Thymus (tissue), 11 donors: ENCODE measurements at regions not wholly inside any gene's neighbourhood (a gene's known extent, or its start where the extent isn't known, plus 50 kb on each side); places are given as distances from the start of the nearest gene placed in this dataset.

Experiments used
- DNase-seq, 9 donors: peaks; one replicate each; pipeline ENCODE4 v3.0.0-alpha.2; 2013; ENCODE audit warnings: low spot score in 9 of 9, low read depth in 6 of 9, missing footprints in 1 of 9
- H3K27ac ChIP-seq, 2 donors: one replicate each; pipeline ENCODE4 v1.5.1; 2013; ENCODE audit warnings: control low read depth in 1 of 2, low read depth in 1 of 2, low read length in 1 of 2, mild to moderate bottlenecking in 1 of 2, moderate library complexity in 1 of 2
- H3K27me3 ChIP-seq, 2 donors: one replicate each; pipeline ENCODE4 v1.5.1; 2013; ENCODE audit warnings: low read length in 1 of 2; ENCODE audit not compliant: control insufficient read depth in 2 of 2, insufficient read depth in 1 of 2
- H3K36me3 ChIP-seq, 2 donors: one replicate each; pipeline ENCODE4 v1.5.1; 2013; ENCODE audit warnings: low read length in 1 of 2, mild to moderate bottlenecking in 1 of 2, moderate library complexity in 1 of 2; ENCODE audit not compliant: control insufficient read depth in 2 of 2, insufficient read depth in 2 of 2
- H3K4me1 ChIP-seq, 2 donors: one replicate each; pipeline ENCODE4 v1.5.1; 2013; ENCODE audit warnings: low read length in 2 of 2; ENCODE audit not compliant: control insufficient read depth in 2 of 2, insufficient read depth in 2 of 2
- H3K4me3 ChIP-seq, 2 donors: one replicate each; pipeline ENCODE4 v1.5.1; 2013; ENCODE audit warnings: low read length in 2 of 2, control low read depth in 1 of 2, mild to moderate bottlenecking in 1 of 2
- H3K9me3 ChIP-seq, 2 donors: one replicate each; pipeline ENCODE4 v1.5.1; 2013; ENCODE audit warnings: low read length in 1 of 2, mild to moderate bottlenecking in 1 of 2; ENCODE audit not compliant: control insufficient read depth in 2 of 2, insufficient read depth in 1 of 2
- WGBS: extraction: QIAGEN DNeasy Blood & Tissue Kit; methylation state at CpG from one replicate; pipeline ENCODE4 v1.1.7; 2013; 5-methylcytosine and 5-hydroxymethylcytosine counted together
- donor health status: healthy.

- H3K4me1 ChIP-seq: no peaks in the 10 kb centered on the region
- no peak overlapping the region for H3K4me3 ChIP-seq
- H3K9me3 ChIP-seq: no peaks in the 10 kb centered on the region
- H3K27ac ChIP-seq: no peak overlapping the region
- no peaks in the 10 kb centered on the region for H3K27me3 ChIP-seq
- no peak for DNase-seq
- H3K36me3 ChIP-seq: no peaks in the 10 kb centered on the region
Observed at GRCh38 chr21:38556390-38556789, 58.1 kb upstream of the ERG start.

DNA sequence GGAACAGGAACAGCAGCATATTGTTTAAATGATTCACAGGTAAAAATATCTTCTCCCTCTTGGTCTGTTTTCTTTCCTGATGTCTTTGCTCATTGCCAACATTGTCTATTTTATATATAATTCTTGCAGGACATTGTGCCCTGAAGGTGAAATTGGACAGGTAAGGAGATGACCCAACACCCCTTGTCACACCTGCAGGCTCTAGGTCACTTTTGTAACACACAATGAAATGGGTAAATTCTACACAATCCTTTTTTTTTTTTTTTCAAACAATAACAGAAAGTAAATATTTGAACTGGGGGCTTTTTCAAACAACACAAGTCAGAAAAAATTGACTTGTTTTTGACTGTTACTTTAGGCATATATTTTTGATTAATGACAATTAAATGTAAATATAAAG lies 62.9 kb upstream of the ERG start:
- Histone ChIP-seq H3K36me3 (no peaks in the 10 kb centered on the region), H3K27ac (no peak overlapping the region), H3K4me1 (no peaks in the 10 kb centered on the region), H3K27me3 (no peaks in the 10 kb centered on the region), H3K9me3 (no peaks in the 10 kb centered on the region), H3K4me3 (no peak overlapping the region)
- no peak for DNase-seq

GRCh38 chr21:38561613-38562581 lies 63.6 kb upstream of the ERG start:
- no peak for DNase-seq
- no peaks in the 10 kb centered on the region for H3K9me3 ChIP-seq
- no peak overlapping the region for H3K4me3 ChIP-seq
- no peaks in the 10 kb centered on the region for H3K27me3 ChIP-seq
- H3K4me1 ChIP-seq: no peaks in the 10 kb centered on the region
- 97% methylated on average over 7 of the region's 7 CpGs for WGBS
- no peaks in the 10 kb centered on the region for H3K36me3 ChIP-seq
- H3K27ac ChIP-seq: no peak overlapping the region

GRCh38 chr21:38567335-38567969 lies 69.2 kb upstream of the ERG start:
- WGBS: 92% methylated on average over 17 of the region's 17 CpGs
- Histone ChIP-seq H3K27ac (no peak overlapping the region), H3K9me3 (no peaks in the 10 kb centered on the region), H3K36me3 (no peaks in the 10 kb centered on the region), H3K27me3 (no peaks in the 10 kb centered on the region), H3K4me3 (no peak overlapping the region), H3K4me1 (no peaks in the 10 kb centered on the region)
- no peak for DNase-seq

DNA sequence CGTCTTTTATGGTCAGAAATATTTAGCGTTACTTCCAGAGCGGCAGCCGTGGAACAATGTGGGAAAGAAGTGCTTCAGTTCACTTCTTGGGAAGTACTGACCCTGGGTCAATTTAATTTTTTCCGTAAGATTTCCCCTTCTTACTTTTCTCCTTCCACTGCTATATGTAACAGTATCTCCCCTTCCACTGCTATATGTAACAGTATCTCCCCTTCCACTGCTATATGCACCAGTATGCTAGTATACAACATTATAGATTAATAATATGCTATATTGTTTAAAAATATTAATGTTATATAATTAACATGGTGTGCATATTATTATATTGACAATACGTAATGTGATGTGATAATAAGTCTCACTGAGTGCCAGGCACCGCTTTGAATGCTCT lies 69.7 kb upstream of the ERG start:
- no peak for DNase-seq
- no peaks in the 10 kb centered on the region for H3K9me3 ChIP-seq
- WGBS: 95% methylated on average over 7 of the region's 7 CpGs
- no peaks in the 10 kb centered on the region for H3K4me1 ChIP-seq
- no peak overlapping the region for H3K27ac ChIP-seq
- H3K4me3 ChIP-seq: no peak overlapping the region
- H3K27me3 ChIP-seq: no peaks in the 10 kb centered on the region
- no peaks in the 10 kb centered on the region for H3K36me3 ChIP-seq

- Histone ChIP-seq H3K27me3 (no peaks in the 10 kb centered on the region), H3K4me1 (no peaks in the 10 kb centered on the region), H3K36me3 (no peaks in the 10 kb centered on the region), H3K4me3 (no peak overlapping the region), H3K27ac (no peak overlapping the region), H3K9me3 (no peaks in the 10 kb centered on the region)
- DNase-seq: no peak
- WGBS: 98% methylated on average over 1 of the region's 1 CpG
Observed at GRCh38 chr21:38569733-38570132, 71.5 kb upstream of the ERG start.

GRCh38 chr21:38570596-38570995 lies 72.3 kb upstream of the ERG start:
- H3K9me3 ChIP-seq: no peaks in the 10 kb centered on the region
- H3K4me1 ChIP-seq: no peaks in the 10 kb centered on the region
- no peak for DNase-seq
- no peak overlapping the region for H3K4me3 ChIP-seq
- no peaks in the 10 kb centered on the region for H3K36me3 ChIP-seq
- no peaks in the 10 kb centered on the region for H3K27me3 ChIP-seq
- 98% methylated on average over 6 of the region's 6 CpGs for WGBS
- no peak overlapping the region for H3K27ac ChIP-seq

DNA sequence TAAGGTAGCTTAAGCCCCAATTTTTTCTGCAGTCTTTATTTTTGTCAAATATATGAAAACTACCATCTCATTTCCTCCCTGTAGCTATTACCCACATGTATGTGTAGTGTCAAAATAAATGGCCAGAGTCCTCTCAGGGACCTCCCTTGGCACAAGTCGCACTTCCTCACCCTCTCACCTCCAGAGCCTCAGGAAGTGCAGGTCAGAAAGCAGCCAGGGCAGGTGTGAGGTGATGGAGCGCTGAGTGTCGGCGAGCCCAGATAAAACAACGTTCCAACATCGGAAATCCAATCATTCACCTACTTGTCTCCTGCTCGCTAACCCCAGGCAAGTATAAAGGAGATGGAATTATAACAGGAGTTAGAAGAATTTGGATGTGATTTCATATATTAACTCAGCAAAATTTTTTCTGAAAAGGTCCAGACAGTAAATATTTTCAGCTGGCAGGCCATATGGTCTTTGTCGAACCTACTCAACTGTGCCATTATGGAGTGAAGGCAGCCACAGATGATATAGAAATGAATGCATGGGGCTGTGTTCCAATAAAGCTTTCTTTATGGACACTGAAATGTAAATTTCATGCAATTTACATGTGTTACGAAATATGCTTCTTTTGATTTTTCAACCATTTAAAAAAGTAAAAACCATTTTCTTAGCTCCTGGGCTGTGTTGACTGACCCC lies 76.8 kb upstream of the ERG start:
- no peak for DNase-seq
- H3K27ac ChIP-seq: no peak overlapping the region
- no peaks in the 10 kb centered on the region for H3K27me3 ChIP-seq
- H3K4me3 ChIP-seq: no peak overlapping the region
- no peaks in the 10 kb centered on the region for H3K9me3 ChIP-seq
- H3K4me1 ChIP-seq: no peaks in the 10 kb centered on the region
- 98% methylated on average over 9 of the region's 9 CpGs for WGBS
- no peaks in the 10 kb centered on the region for H3K36me3 ChIP-seq

GRCh38 chr21:38577887-38578286 lies 79.6 kb upstream of the ERG start:
- Histone ChIP-seq H3K27me3 (no peaks in the 10 kb centered on the region), H3K4me3 (no peak overlapping the region), H3K9me3 (no peaks in the 10 kb centered on the region), H3K4me1 (no peaks in the 10 kb centered on the region), H3K27ac (no peak overlapping the region), H3K36me3 (no peaks in the 10 kb centered on the region)
- no peak for DNase-seq
- WGBS: 95% methylated on average over 5 of the region's 5 CpGs
